ENCODE measurements at regions not wholly inside any gene's neighbourhood (a gene's known extent, or its start where the extent isn't known, plus 50 kb on each side); places are given as distances from the start of the nearest gene placed in this dataset.

DNA sequence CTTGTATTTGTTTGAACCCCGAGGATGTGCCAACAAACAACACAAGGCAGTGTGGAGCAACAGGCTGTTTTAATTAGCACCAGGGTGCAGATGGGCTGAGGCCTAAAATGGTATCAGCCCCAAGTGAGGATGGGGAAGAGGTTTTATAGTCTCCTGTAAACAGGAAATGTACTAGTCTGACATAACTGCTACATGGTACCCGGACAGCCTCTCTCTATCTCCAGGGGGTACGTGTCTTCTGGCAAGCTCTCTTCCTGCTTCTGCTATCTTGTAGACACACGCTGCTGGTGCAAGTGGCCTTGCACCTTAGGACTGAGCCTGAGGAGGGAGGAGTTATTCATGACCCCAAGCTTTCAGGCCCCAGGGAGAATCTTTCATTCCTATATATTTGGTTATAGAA is 2451.0 kb downstream of the TP53TG3F start:
- Histone ChIP-seq H3K9me3 (ENCODE audit: control insufficient read depth in 1 of 2, low read length in 2 of 2) (peaks cover 11 to 21% of the 10 kb centered on the region in 2 donors), H3K36me3 (ENCODE audit: control insufficient read depth in 1 of 2, insufficient read depth in 2 of 2, low read length in 2 of 2) (no peaks in the 10 kb centered on the region), H3K9ac (ENCODE audit: low read depth in 1 of 2, low read length in 2 of 2) (no peak overlapping the region), H3K27me3 (ENCODE audit: control insufficient read depth in 1 of 2, insufficient read depth in 2 of 2, low read length in 2 of 2) (no peaks in the 10 kb centered on the region), H3K4me1 (ENCODE audit: control insufficient read depth in 1 of 2, insufficient read depth in 2 of 2, low read length in 2 of 2) (no peaks in the 10 kb centered on the region), H3K4me3 (ENCODE audit: low read depth in 1 of 2, low read length in 2 of 2) (no peak overlapping the region), H3K27ac (ENCODE audit: low read depth, low read length) (no peak overlapping the region)

DNA sequence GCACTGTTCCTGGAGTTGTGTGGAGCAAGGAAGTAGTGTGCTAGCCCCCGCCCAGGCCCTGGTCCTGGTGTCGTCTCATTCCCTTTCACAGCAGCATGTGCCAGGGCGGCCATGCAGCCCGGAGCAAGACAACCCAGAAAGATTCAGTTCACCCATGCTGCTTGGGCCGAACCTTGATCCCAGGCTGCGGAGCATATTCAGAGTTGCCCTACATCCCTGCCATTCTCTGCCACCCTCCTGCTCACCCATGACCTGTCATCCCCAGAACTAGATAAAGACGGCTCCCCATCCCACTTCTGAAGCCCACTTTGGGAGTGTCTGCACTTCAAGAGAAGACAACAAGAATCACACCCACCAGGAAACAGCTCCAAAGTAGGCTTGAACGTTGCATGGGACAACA is 2452.5 kb downstream of the TP53TG3F start:
- Histone ChIP-seq H3K4me1 (ENCODE audit: control insufficient read depth in 1 of 2, insufficient read depth in 2 of 2, low read length in 2 of 2) (no peaks in the 10 kb centered on the region), H3K9ac (ENCODE audit: low read depth in 1 of 2, low read length in 2 of 2) (no peak overlapping the region), H3K4me3 (ENCODE audit: low read depth in 1 of 2, low read length in 2 of 2) (no peak overlapping the region), H3K9me3 (ENCODE audit: control insufficient read depth in 1 of 2, low read length in 2 of 2) (peaks cover 18 to 21% of the 10 kb centered on the region in 2 donors), H3K27ac (ENCODE audit: low read depth, low read length) (no peak overlapping the region), H3K27me3 (ENCODE audit: control insufficient read depth in 1 of 2, insufficient read depth in 2 of 2, low read length in 2 of 2) (no peaks in the 10 kb centered on the region), H3K36me3 (ENCODE audit: control insufficient read depth in 1 of 2, insufficient read depth in 2 of 2, low read length in 2 of 2) (no peaks in the 10 kb centered on the region)

DNA sequence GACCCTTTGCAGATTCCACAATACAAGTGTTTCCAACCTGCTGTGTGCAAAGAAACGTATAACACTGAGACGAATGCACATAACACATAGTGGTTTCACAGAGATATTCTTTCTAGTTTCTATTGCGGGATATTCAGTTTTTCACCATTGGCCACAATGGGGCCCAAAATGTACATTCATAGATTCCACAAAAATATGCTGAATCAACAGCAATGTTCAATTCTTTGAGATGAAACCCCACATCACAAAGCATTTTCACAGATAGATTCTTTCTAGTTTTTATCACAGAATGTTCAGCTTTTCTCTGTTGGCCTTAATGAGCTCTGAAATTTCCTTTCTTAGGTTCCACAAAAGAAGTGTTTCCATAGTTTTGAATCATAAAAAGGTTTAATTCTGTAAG is 2472.3 kb downstream of the TP53TG3F start:
- Histone ChIP-seq H3K4me1 (ENCODE audit: control insufficient read depth in 1 of 2, insufficient read depth in 2 of 2, low read length in 2 of 2) (no peaks in the 10 kb centered on the region), H3K36me3 (ENCODE audit: control insufficient read depth in 1 of 2, insufficient read depth in 2 of 2, low read length in 2 of 2) (no peaks in the 10 kb centered on the region), H3K4me3 (ENCODE audit: low read depth in 1 of 2, low read length in 2 of 2) (no peak overlapping the region), H3K27ac (ENCODE audit: low read depth, low read length) (no peak overlapping the region), H3K9ac (ENCODE audit: low read depth in 1 of 2, low read length in 2 of 2) (no peak overlapping the region), H3K9me3 (ENCODE audit: control insufficient read depth in 1 of 2, low read length in 2 of 2) (peaks cover 2 to 34% of the 10 kb centered on the region in 2 donors), H3K27me3 (ENCODE audit: control insufficient read depth in 1 of 2, insufficient read depth in 2 of 2, low read length in 2 of 2) (no peaks in the 10 kb centered on the region)
